ENCODE measurements at regions not wholly inside any gene's neighbourhood (a gene's known extent, or its start where the extent isn't known, plus 50 kb on each side); places are given as distances from the start of the nearest gene placed in this dataset.
"Not testable (repeated sequence)": the region's sequence is repeated elsewhere in the genome, so short reads cannot be mapped to it uniquely, and the experiment has no call there.

DNA sequence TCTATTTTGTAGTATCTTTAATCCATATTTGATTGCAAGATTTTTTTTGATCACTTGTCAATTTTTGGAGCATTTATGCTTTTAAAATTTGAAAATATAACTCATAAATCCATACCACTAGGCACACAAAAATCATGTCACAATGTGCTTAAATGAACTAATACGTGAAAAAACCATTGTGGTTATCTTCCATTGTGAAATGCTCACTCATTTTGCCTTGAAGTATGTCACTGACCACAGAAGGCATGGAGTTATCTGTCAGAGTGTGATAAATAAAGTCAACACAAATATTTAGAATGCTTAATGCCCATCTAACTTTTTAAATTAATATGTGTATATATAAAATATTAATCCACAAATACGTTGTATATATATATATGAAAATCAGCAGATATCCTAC, 347.2 kb downstream of the PTPRC start:
- DNase-seq, result no peak

DNA sequence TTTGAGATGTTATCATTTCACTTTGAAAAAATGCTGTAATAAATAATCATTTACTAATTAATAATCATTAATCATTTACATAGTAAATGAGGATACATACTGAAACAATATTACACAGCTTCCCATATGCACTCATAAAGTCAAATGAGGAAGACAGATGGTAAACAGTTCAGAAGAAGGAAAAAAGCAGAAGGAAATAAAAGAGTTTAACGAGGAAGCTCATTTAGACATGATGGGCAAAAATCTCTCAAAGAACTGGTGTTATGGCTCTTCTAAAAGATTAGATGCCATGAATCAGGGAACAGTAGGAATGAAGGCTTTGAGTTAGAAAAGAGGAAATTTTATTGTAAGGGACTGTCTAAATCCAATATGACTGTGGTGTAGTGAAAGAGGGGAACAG, 347.6 kb downstream of the PTPRC start:
- DNase-seq, result no peak

DNA sequence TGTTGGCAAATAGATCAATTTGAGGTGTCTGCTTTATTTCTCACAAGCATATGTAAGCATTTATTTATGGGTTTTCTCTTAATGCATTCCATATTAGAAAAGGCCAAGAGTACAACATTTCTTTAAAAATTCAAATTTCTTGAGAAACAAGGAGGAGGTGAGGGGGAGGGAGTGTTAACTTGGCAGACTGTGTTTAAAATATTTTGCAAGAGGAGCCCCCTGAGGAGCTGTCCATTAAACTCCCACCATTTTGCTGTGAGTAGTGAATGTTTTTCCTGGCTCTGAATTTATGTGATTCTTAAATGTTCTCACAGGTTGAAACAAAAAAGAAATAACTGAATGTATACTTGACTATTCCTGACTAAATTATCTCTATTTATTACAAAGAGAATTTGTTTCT, 363.8 kb downstream of the PTPRC start:
- DNase-seq, result no peak

DNA sequence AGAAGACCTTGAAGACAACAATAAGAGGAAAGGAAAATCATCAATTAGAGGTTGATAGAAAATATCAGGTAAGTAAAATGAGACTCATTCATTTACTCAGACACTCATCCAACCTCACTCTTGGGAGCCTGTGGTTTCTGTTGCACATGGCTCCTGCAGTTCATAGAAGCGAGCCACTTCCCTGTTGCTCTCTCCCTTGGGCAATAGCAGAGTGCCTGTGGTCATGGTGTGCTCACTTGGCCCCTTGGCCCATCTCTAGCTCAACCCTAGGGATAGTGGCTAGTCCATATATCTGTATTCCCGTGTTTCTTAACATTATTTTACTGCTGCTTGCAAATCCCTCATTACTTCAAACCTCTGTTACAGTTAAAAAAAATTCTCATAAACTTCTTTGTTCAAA, 368.6 kb downstream of the PTPRC start:
- no peak for DNase-seq

DNA sequence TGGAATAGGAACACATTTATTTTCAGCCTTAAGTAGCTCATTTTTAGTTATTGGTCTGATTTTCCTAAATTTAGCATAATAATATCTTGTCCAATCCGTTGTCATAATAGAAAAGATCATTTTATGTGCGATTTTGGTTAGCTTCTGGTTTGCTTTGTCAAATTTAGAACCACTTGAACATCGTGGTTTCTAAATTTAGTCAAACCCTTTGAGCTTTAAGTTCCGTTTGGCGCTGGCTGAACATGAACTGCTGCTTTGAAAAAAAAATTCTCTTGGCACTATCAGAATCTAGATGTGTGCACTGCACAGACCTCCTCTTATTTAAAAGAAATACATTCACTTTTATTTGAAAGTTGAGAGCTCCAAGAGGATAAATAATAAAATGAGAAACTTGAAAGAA, 370.6 kb downstream of the PTPRC start:
- DNase-seq, result no peak

DNA sequence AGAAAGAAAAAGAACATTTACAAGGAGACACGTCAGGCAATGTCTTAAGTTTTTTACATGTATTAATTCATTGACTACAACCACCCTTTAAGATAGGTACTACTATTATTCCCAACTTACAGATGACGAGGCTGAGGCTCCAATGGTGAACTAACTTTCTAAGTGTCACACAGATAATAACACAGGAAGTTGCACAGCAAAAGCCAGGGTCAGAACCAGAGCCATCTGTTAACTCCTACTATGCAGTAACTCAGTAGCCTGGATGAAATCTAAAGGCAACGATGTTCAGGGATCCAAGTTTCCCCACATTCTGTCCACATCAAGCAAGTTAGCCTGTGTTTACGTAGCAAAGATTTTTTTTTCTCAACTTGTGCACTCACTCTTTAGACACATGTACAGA, 371.7 kb downstream of the PTPRC start:
- DNase-seq, result no peak

DNA sequence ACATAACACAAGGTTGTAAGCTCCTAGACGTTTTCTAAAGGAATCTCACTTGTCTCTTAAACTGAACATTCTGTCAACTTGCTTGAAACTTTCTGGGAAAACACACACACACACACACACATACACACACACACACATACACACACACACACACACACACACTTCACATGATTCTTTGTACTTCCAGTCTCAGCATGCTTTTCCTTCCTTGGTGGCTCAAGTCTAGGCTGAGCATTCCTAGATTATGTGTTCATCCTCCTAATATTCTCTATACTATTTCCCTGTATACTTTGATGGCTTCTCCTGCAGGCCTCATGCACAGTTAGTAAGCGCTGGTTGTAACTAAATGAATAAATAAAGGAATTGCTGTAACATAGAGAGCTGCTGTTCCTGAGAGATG, 372.1 kb downstream of the PTPRC start:
- no peak for DNase-seq

DNA sequence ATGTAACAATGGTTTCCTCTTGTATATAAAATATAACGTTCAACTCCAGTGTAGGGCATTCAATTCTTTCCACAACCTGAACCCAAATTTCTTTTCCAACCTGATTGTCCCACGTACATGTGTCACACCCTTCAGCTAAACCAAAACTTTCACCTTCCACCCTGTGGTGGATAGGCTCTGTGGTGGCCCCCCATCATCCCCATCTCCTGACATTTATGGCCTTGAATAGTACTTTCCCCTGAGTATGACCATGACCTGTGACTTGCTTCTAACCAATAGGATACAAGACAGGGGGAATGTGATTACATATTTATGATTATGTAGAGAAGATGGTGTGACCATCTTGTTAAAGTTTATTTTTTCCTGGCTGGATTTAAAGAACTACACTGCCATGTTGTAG, 377.0 kb downstream of the PTPRC start:
- DNase-seq, result no peak

DNA sequence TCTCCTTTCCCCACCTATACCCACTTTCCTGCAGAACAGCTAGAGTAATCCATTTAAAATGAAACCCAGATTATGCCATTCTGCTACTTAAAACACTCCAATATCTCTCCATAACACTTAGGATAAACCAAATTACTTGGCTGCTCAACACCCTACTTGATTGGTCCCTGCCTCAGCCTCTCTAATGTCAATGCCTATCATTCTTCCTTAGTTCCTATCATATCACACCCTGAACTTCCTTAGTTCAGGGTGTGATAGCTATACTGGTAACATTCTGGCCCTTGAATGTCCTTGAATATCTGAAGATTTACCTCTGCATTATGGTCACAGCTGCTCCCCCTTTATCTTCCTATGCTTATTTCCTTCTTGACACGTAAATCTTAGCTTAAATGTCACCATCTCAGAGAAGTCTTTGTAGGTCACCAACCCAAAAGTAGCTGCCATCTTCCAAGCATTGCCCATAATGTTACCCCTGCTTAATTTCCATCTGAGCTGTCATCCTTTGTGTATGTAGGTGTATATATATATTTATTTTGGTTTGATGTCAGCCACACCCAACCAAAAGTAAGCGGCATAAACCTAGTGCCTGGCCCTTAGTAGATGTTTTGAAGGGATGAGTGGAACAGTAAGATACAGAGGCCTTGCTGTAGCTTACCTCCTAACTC, 379.8 kb downstream of the PTPRC start:
- no peak for DNase-seq

DNA sequence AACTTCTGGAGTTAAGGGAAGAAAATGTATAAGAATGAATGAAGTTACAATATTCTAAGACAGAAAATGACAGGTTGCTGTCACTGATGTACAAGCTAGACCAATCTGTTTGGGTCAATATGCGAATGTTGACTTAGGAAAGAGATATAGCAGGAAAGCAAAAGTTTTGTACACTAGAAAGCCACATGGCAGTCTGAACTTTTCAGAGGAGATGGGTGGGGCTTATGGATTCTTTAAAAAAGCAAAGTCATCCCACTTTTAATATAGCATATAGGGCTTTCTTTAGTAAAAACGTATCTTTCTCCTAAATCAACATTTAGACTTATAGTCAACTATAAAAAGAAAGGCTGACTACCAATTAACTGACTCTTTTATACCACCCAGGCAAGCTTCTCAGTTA, 381.2 kb downstream of the PTPRC start:
- no peak for DNase-seq

DNA sequence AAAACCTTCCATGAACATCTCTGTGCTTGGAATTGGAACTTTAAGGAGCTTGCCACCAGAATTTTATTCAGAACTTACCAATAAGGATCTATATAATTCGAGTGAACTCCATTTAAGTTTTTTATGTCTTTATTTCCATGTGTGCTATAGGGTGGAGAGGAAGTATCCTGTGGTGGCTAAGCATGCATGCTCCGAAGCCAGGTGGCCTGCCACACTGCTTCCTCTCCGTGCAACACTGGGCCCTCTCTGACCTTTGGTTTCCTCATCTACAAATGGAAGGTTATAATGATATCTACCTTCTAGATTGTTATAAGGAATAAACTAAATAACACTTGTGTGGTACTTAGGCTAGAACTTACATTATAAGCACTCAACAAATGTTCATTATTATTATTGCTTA, 382.1 kb downstream of the PTPRC start:
- no peak for DNase-seq

DNA sequence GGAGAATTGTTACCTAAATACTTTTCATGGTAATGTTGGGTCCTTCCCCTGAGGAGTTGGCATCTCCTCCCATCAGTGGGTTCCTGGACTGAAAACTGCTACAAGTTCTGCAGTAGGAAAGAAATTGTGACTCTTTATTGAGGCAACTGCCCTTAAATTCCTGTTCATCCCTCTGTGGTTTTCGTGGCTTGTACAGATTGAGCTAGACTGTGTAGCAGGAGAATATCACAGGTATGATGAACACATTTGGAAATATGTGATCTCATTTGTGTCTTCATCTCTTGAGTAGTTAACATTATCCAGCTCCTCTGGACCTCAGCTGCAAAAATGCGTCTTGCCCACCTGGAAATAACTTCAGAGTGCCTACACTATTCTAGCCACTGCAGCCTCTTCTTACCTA, 390.6 kb downstream of the PTPRC start:
- no peak for DNase-seq

DNA sequence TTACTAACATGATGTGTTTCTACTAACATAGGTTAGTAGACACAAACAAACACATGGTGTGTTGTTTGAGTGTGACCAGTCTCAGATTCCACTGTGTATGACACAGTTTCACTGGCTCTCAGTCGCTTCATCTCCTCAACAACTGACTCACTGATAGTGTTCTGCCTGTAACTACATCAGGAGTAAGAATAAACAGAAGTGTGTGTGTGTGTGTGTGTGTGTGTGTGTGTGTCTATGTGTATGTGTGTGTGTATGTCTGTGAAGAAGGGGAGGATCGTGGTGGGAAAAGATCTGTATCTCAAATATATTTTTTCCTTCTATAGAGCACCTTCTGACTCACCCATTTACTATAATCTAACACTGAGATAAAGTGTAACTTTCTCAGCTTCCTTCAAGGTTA, 391.0 kb downstream of the PTPRC start:
- DNase-seq, result no peak

DNA sequence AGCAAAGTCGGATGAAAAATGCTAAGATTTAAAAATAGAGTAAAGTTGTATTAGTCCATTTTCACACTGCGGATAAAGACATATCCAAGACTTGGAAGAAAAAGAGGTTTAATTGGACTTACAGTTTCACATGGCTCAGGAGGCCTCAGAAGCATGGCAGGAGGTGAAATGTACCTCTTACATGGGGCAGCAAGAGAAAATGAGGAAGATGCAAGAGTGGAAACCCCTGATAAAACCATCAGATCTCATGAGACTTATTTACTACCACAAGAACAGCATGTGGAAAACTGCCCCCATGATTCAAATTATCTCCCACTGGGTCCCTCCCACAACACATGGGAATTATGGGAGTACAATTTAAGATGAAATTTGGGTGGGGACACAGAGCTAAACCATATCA, 391.7 kb downstream of the PTPRC start:
- DNase-seq, result not testable (repeated sequence)

DNA sequence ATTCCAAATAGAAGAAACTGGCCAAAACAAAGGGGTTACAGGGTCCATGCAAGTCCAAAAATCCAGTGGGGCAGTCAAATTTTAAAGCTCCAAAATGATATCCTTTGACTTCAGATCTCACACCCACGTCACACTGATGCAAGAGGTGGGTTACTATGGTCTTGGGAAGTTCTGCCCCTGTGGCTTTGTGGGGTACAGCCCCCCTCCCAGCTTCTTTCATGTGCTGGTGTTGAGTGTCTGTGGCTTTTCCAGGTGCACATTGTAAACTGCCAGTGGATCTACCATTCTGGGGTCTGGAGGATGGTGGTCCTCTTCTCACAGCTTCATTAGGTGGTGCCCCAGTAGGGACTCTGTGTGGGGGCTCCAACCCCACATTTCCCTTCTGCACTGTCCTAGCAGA, 392.3 kb downstream of the PTPRC start:
- not testable (repeated sequence) for DNase-seq

DNA sequence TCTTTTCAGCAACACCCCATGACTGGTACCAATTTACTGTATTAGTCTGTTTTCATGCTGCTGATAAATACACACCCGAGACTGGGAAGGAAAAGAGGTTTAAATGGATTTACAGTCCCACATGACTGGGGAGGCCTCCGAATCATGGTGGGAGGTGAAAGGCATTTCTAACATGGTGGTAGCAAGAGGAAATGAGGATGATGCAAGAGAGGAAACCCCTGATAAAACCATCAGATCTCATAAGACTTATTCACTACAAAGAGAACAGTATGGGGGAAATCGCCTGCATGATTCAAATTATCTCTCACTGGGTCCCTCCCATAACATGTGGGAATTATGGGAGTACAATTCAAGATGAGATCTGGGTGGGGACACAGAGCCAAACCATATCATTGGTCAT, 393.6 kb downstream of the PTPRC start:
- not testable (repeated sequence) for DNase-seq

DNA sequence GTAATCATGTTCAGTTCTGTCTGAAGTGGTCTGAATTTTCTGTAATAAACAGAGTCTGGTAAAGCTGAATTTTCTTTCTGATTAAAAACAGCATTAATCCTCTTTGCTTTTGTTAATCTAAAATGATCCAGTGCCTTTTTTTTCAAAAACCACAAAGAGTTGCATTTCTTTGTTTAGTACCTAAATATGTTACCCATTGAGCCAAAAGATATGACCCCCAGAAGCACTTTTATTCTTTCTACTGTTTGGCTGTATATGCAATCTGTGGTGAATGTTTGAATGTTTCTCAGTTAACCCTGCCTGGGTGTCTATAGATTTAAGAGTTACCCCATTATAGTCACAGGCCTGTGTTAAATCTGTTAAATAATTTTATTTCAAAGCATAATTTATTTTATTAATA, 394.8 kb downstream of the PTPRC start:
- no peak for DNase-seq

DNA sequence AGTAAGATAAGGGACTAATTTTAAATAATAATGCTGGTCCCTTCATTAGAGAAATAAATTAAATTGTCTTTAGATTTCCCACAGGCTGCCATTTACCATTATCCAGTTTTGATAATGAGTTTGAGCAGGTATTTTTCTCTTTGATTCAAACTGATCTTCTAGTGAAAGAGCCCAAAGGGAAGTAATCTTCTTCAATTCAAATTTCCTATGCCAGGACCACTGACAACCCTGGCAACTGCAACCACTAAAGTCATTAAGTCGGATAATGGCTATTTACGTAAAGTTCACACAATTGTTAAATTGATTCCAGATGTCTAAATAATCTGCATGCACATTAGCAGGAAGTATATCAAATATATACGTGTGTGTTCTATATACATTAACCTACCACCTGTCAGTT, 399.3 kb downstream of the PTPRC start:
- DNase-seq, result no peak

DNA sequence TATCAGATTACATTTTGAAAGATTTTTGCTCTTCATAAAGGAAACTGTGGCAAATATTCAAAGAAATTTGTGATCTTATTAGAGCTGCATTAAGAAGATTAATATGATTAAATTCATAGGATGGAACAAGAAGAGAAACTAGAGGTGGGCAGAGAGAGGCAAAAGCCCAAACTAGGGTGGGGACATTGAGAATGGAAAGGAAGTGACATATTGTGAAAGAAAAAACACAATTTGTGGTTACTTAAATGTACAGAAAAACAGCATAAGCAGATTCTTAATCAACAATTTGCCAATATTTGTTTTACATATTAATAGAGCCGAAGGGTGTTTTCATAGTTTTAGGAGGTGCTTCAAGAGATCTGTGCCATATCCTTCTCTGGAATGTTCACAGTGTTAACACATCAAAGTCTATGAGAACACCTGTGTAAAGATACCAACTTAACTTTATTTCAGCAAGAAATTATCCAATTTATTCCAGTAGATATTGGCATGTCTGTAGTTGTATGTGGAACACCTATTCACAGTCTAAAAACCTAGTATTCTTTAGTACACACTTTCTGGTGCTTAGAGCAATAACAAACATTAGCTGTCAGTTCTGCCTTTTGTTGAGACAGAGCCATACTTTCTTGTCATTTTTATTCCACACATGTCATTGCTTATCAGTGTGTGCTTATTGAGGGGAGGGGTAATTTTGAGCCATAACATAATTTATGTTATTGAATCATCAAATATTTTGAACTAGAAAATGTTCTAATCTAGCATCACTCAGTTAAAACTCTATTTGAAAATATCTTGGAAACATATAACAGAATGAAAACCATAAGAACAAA, 401.5 kb downstream of the PTPRC start:
- DNase-seq, result no peak

DNA sequence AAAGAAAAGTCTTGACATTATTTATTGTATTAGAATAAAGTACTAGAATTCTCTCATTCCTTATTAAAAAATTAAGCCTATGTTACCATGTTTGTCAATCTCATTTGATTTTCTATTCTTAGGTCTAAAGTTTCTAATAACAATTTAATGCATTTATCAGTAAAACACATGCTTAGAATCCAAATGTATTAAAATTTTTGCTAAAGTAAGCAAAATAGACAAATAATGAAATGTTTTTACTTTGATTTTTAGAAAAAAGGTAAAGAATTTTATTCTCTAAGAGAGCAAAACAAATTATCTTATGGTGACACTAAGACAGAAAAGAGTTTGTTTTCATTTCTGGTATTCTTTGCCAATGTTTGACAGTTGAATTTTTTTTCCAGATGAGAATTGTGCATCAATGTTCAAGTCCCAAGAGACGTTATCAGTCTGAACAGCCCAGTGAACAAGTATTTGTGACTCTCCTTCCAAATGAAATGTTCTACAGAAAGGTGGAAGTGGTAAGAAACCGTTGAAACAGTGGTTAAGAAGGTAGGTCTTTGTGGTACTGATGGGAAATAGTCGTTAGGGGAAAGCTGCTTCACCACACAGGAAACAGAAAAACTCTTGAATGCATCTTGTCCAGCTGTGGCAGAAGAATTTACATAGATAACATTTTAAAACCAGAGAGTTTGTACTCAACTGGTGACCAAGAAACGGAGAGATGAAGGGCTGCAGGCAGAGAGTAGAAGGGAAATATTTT, 402.5 kb downstream of the PTPRC start:
- DNase-seq, result no peak

DNA sequence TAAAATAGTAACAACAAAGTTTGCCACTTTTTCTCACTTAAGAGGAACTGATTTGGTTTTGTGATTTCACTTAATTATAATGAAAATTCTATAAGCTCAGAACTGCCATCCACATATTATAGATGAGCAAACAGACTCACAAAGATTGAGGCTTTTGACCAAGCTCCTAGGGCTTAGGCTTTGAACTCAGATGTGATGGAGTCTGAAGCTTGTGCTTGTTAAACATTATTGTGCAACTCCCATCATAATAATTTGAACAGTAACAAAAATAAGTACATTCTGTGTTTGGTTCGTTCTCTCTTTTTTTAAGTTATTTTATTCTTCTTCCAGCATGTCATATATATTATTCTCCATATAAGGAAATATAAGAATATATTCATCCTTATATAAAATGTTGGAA, 403.4 kb downstream of the PTPRC start:
- no peak for DNase-seq

DNA sequence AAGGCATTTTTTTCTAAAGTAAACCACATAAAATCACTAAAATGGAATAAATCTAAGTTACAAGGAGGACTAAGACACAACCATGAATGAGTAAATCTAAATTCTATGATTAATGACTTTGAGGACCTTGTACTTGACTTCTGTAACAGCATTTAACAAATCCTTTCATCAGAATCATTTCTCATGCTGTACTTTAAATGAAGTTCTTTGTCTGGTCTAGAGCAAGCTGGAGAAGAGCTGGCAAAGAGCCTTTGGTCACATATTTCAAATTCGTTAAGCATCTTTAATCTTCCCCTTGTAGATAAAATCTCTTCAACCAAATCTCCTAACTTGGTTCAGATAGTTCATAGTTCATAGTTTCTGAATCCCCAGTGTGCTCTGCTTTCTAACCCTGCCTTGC, 405.4 kb downstream of the PTPRC start:
- no peak for DNase-seq

DNA sequence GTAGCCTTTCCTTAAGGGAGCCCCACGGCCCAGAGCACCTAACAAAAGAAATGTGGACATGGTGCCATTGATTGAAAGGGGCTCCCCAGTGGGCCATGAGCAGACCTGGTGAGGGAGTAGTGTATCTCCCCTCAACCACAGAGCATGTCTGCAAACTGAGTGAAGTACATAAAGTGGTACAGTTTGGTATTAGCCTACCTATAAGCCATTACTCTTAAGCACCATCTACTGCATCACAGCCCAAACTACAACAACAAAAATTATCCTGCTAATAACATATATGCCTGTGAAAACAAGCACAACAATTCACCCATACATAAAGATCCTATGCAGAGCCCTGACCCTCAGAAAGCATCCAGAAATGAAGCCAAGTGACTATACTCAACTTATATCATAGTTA, 407.8 kb downstream of the PTPRC start:
- DNase-seq, result no peak

DNA sequence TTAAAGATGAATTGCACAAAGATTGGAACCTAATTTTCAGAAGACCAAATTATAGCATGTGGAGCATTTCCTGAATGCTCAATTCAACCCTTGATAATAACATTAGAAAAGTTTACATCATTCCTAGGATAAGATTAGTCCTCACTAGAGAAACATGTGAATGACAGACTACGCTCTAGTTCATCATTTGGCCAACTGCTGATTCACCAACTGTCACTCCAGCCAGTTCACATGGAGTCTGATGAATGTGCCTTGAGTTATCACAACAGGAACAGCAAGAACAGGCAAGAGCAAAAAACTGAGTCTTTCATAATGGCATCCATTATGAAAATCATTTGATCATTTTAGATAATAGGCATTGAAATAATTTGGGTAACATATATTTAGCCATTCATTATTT, 415.9 kb downstream of the PTPRC start:
- DNase-seq, result no peak
